Transverse colon (tissue), 4 donors: ENCODE measurements at regions not wholly inside any gene's neighbourhood (a gene's known extent, or its start where the extent isn't known, plus 50 kb on each side); places are given as distances from the start of the nearest gene placed in this dataset.

ENCODE experiments used
- DNase-seq: peaks from one replicate; pipeline ENCODE4 v3.0.0-alpha.2; 2019
- H3K27ac ChIP-seq, 4 donors: fragments of 200-600 bp; sonication (generic); 2 replicates each; pipeline ENCODE4 v1.5.1; 2016 to 2018; ENCODE audit warnings: inconsistent platforms in 4 of 4
- H3K27me3 ChIP-seq: fragments of 200-600 bp; sonication (generic); 2 replicates; pipeline ENCODE4 v1.5.1; 2017; ENCODE audit warnings: inconsistent platforms
- H3K36me3 ChIP-seq, 4 donors: fragments of 200-600 bp; sonication (generic); 2 replicates each; pipeline ENCODE4 v1.5.1; 2017 to 2019; ENCODE audit warnings: inconsistent platforms in 4 of 4
- H3K4me1 ChIP-seq, 4 donors: fragments of 200-600 bp; sonication (generic); 2 replicates each; pipeline ENCODE4 v1.5.1; 2017 to 2020; ENCODE audit warnings: inconsistent platforms in 4 of 4
- H3K4me3 ChIP-seq, 4 donors: fragments of 200-600 bp; sonication (generic); 1 replicate in 1 of 4; 2 replicates in 3 of 4; pipeline versions ENCODE4 v1.5.1 to v1.6.1; 2017 to 2019; ENCODE audit warnings: inconsistent platforms in 4 of 4
- H3K9me3 ChIP-seq, 2 donors: fragments of 200-600 bp; sonication (generic); 2 replicates each; pipeline ENCODE4 v1.5.1; 2017 to 2019; ENCODE audit warnings: inconsistent platforms in 2 of 2
- CTCF ChIP-seq, 5 experiments: fragments of 200-600 bp in 3 of 5; fragments of 450-650 bp in 2 of 5; sonication (generic) in 3 of 5; IDR thresholded peaks; 1 replicate in 2 of 5; 2 replicates in 3 of 5; pipeline ENCODE4 v1.5.1; 2016 to 2017; ENCODE audit warnings: antibody characterized with exemption in 5 of 5, inconsistent platforms in 3 of 5, mild to moderate bottlenecking in 2 of 5, moderate library complexity in 1 of 5
- EP300 ChIP-seq: sonication (generic); formaldehyde crosslinking; IDR thresholded peaks from one replicate; pipeline ENCODE4 v1.6.1; 2017; ENCODE audit warnings: antibody characterized with exemption, low read depth
- POLR2A ChIP-seq: fragments of 450-650 bp; IDR thresholded peaks from one replicate; pipeline ENCODE4 v1.6.1; 2016; ENCODE audit warnings: antibody characterized with exemption, mild to moderate bottlenecking, moderate library complexity
- POLR2AphosphoS5 ChIP-seq, 3 donors: sonication (generic); formaldehyde crosslinking; IDR thresholded peaks; one replicate each; pipeline ENCODE4 v1.6.1; 2016; ENCODE audit warnings: antibody characterized with exemption in 3 of 3
- WGBS, 2 donors: methylation state at CpG; one replicate each; pipeline ENCODE4 v1.1.5; 2018; ENCODE audit warnings: low coverage in 1 of 2; 5-methylcytosine and 5-hydroxymethylcytosine counted together
- in situ Hi-C, 4 donors: fragments of 200-750 bp; cut with MboI; loops; one replicate each; pipeline versions ENCODE4 v1.15.0 to v1.15.1; 2017; ENCODE audit warnings: low sequenced_read_pairs in 3 of 4, low pct_ligation_motif_present in 1 of 4, low pct_unique_long_range_greater_than_20kb in 1 of 4
- intact Hi-C: fragments of 100-400 bp; cut with DNase I; formaldehyde crosslinking; loops from one replicate; pipeline ENCODE4 v1.15.1; 2023; ENCODE audit warnings: low total_unique reads

- DNase-seq: no peak
- Histone ChIP-seq H3K4me1 (no peaks in the 10 kb centered on the region), H3K9me3 (no peaks in the 10 kb centered on the region), H3K36me3 (no peaks in the 10 kb centered on the region), H3K27me3 (no peaks in the 10 kb centered on the region), H3K4me3 (no peak overlapping the region), H3K27ac (no peak overlapping the region)
- in situ Hi-C loops (no loop called here), intact Hi-C loops (no loop called here)
- WGBS, 2 donors: 25 to 34% methylated on average over 1 of the region's 1 CpG
- no peak for TF ChIP-seq POLR2AphosphoS5 (IDR thresholded peaks at IDR 0.05)
- TF ChIP-seq EP300: no peak
- no peak for TF ChIP-seq CTCF (IDR thresholded peaks at IDR 0.05)
- no peak for TF ChIP-seq POLR2A
Observed at GRCh38 chr12:127767656-127768055, 499.3 kb upstream of the TMEM132C start.

- no peaks in the 10 kb centered on the region for H3K36me3 ChIP-seq
- TF ChIP-seq POLR2A (no peak), CTCF (IDR thresholded peaks at IDR 0.05) (no peak), POLR2AphosphoS5 (IDR thresholded peaks at IDR 0.05) (no peak), EP300 (no peak)
- in situ Hi-C loops (no loop called here), intact Hi-C loops (no loop called here)
- H3K27ac ChIP-seq: no peak overlapping the region
- no peaks in the 10 kb centered on the region for H3K9me3 ChIP-seq
- no peaks in the 10 kb centered on the region for H3K27me3 ChIP-seq
- no peaks in the 10 kb centered on the region for H3K4me1 ChIP-seq
- DNase-seq: no peak
- 57 to 58% methylated on average over 2 to 8 of the region's 8 CpGs for WGBS, 2 donors
- H3K4me3 ChIP-seq: no peak overlapping the region
Observed at GRCh38 chr12:127770118-127770517, 496.9 kb upstream of the TMEM132C start.

GRCh38 chr12:127771546-127771945 lies 495.4 kb upstream of the TMEM132C start:
- H3K9me3 ChIP-seq: no peaks in the 10 kb centered on the region
- H3K4me3 ChIP-seq: no peak overlapping the region
- H3K27me3 ChIP-seq: no peaks in the 10 kb centered on the region
- TF ChIP-seq CTCF (IDR thresholded peaks at IDR 0.05) (no peak), POLR2AphosphoS5 (IDR thresholded peaks at IDR 0.05) (no peak), POLR2A (no peak), EP300 (no peak)
- in situ Hi-C loops: no loop called here
- no peak for DNase-seq
- 50 to 58% methylated on average over 3 of the region's 3 CpGs for WGBS, 2 donors
- no peaks in the 10 kb centered on the region for H3K36me3 ChIP-seq
- no peaks in the 10 kb centered on the region for H3K4me1 ChIP-seq
- intact Hi-C loops: no loop called here
- no peak overlapping the region for H3K27ac ChIP-seq

- DNase-seq: no peak
- Histone ChIP-seq H3K9me3 (no peaks in the 10 kb centered on the region), H3K27ac (no peak overlapping the region), H3K36me3 (no peaks in the 10 kb centered on the region), H3K27me3 (no peaks in the 10 kb centered on the region), H3K4me1 (no peaks in the 10 kb centered on the region), H3K4me3 (no peak overlapping the region)
- 38% methylated on average over 6 of the region's 6 CpGs; no CpG with 5 or more reads in 1 of the 2 donors for WGBS, 2 donors
- in situ Hi-C loops (no loop called here), intact Hi-C loops (no loop called here)
- TF ChIP-seq CTCF (IDR thresholded peaks at IDR 0.05): no peak
- TF ChIP-seq EP300: no peak
- no peak for TF ChIP-seq POLR2AphosphoS5 (IDR thresholded peaks at IDR 0.05)
- TF ChIP-seq POLR2A: no peak
Observed at GRCh38 chr12:127773520-127773919, 493.4 kb upstream of the TMEM132C start.
